ENCODE measurements at regions not wholly inside any gene's neighbourhood (a gene's known extent, or its start where the extent isn't known, plus 50 kb on each side); places are given as distances from the start of the nearest gene placed in this dataset.

DNA sequence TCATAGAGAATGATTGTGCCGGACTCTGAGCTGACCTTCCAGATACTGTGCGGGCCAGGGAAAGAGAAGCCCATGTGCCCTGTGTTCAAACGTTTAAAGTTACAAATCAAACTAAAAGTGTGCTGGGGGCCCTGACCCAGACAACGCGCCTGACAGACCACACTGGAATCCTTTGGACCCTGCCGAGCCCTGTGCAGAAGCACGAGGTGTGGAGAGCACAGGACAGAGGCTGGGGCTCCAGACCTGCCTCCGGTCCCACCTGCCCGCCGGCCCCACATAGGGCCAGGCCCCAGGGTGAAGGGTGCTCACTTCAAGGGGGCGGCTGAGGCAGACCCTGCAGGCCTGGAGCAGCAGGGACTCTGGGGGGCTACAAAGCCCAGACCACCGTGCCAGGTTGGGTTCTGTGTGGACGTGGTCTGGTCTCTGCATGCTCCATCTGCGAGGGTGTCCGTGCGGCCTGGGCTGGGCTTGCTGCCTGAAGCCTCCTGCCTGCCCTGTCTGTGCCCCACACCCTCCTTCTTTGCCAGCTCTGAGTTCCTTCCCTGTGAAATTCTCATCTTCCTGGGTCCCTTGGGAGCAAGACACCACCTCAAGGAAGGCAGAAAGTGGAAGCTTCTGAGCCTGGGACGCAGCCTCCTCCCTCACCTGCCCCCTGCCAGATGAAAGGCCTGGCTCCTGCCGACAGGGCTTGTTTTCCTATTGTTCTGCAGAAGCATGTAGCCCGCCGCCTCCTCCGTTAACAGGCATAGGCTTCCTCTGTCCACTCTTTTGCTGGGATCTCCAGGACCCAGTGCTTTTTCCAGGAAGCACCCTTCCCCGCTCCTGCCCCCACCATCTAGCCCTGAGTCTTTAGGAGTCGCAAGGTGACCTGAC, 186.2 kb downstream of the ERMARD start:
- TF ChIP-seq POLR2AphosphoS5 (IDR thresholded peaks at IDR 0.05; ENCODE audit: low read depth, low read length) (no peak), TAF1 (IDR thresholded peaks at IDR 0.05; ENCODE audit: borderline replicate concordance, insufficient read depth, low read length) (no peak), SIN3A (IDR thresholded peaks at IDR 0.05; ENCODE audit: borderline replicate concordance, insufficient read depth, low read length) (no peak), FOXP2 (optimal IDR thresholded peaks at IDR 0.05; ENCODE audit: borderline replicate concordance, extremely low read depth, extremely low read length, insufficient read depth) (no peak)
- TF ChIP-seq, protein P1, sequence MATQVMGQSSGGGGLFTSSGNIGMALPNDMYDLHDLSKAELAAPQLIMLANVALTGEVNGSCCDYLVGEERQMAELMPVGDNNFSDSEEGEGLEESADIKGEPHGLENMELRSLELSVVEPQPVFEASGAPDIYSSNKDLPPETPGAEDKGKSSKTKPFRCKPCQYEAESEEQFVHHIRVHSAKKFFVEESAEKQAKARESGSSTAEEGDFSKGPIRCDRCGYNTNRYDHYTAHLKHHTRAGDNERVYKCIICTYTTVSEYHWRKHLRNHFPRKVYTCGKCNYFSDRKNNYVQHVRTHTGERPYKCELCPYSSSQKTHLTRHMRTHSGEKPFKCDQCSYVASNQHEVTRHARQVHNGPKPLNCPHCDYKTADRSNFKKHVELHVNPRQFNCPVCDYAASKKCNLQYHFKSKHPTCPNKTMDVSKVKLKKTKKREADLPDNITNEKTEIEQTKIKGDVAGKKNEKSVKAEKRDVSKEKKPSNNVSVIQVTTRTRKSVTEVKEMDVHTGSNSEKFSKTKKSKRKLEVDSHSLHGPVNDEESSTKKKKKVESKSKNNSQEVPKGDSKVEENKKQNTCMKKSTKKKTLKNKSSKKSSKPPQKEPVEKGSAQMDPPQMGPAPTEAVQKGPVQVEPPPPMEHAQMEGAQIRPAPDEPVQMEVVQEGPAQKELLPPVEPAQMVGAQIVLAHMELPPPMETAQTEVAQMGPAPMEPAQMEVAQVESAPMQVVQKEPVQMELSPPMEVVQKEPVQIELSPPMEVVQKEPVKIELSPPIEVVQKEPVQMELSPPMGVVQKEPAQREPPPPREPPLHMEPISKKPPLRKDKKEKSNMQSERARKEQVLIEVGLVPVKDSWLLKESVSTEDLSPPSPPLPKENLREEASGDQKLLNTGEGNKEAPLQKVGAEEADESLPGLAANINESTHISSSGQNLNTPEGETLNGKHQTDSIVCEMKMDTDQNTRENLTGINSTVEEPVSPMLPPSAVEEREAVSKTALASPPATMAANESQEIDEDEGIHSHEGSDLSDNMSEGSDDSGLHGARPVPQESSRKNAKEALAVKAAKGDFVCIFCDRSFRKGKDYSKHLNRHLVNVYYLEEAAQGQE (IDR thresholded peaks at IDR 0.05; ENCODE audit: insufficient read depth in 1 of 2, low read depth in 2 of 2, low read length in 2 of 2) = no peak
